HepG2 (cell line): ENCODE measurements at regions not wholly inside any gene's neighbourhood (a gene's known extent, or its start where the extent isn't known, plus 50 kb on each side); places are given as distances from the start of the nearest gene placed in this dataset.

Experiments
- ATAC-seq: fragments of 200-7000 bp; cut with Tn5 transposase; 3 replicates; pipeline ENCODE4 v1.9.1; 2020; ENCODE audit warnings: mild to moderate bottlenecking, moderate library complexity
- BruUV-seq: library from RNA; stranded (reverse); fragments of 400-500 nt; replicated peaks from 2 replicates; lab custom pipeline; 2021; lab: Mats Ljungman, UMichigan
- CTCF ChIA-PET: fragments of 300-600 bp; formaldehyde crosslinking; extraction: SDS; loops from one replicate; lab custom pipeline; 2021; ENCODE audit warnings: low total read pairs, inconsistent platforms, low intra/inter-chr PET ratio; lab: Yijun Ruan, JAX
- POLR2A ChIA-PET: fragments of 350-600 bp; sonication (Branson Sonifier 250); formaldehyde crosslinking; loops from one replicate; lab custom pipeline; 2020; ENCODE audit warnings: antibody characterized with exemption, inconsistent platforms; lab: Yijun Ruan, JAX
- DNase-seq: peaks from one replicate; pipeline ENCODE4 v3.0.0-alpha.2; 2015; ENCODE audit warnings: low spot score
- FAIRE-seq: peaks from 3 replicates; lab custom pipeline; 2011; peaks lifted over from hg19 to GRCh38; lab: Jason Lieb, UNC
- H2AFZ ChIP-seq: one replicate; pipeline ENCODE4 v1.6.1; 2011; ENCODE audit warnings: low read length, inconsistent platforms
- H3K27ac ChIP-seq: fragments of 300-600 bp; 3 replicates; pipeline ENCODE4 v1.8.0; 2011; ENCODE audit warnings: mixed run types, mild to moderate bottlenecking, mixed read lengths, low read length, inconsistent platforms; ENCODE audit not compliant: insufficient read depth; ENCODE audit errors: extremely low read length
- H3K27me3 ChIP-seq, 2 experiments: fragments of 200-600 bp in 1 of 2; 2 replicates in 1 of 2; 3 replicates in 1 of 2; pipeline versions ENCODE4 v1.6.0 to v1.8.0; 2011; ENCODE audit warnings: low read length in 2 of 2, mild to moderate bottlenecking in 2 of 2, moderate library complexity in 2 of 2, inconsistent platforms in 1 of 2; ENCODE audit not compliant: insufficient read depth in 2 of 2, control insufficient read depth in 1 of 2
- H3K36me3 ChIP-seq, 2 experiments: fragments of 200-600 bp in 1 of 2; replicated peaks in 1 of 2; 2 replicates in 1 of 2; 3 replicates in 1 of 2; pipeline versions ENCODE4 v1.5.1 to v1.8.0; 2011; ENCODE audit warnings: low read length in 2 of 2, inconsistent platforms in 1 of 2; ENCODE audit not compliant: insufficient read depth in 2 of 2, control insufficient read depth in 1 of 2
- H3K4me1 ChIP-seq: 2 replicates; pipeline ENCODE4 v1.5.1; 2012; ENCODE audit warnings: low read length, inconsistent platforms; ENCODE audit not compliant: insufficient read depth
- H3K4me2 ChIP-seq: 2 replicates; pipeline ENCODE4 v1.6.0; 2011; ENCODE audit warnings: low read depth, low read length, inconsistent platforms
- H3K4me3 ChIP-seq, 3 experiments: fragments of 200-600 bp in 1 of 3; sonication (generic), shearing (Covaris generic) in 1 of 3; replicated peaks in 1 of 3; 2 replicates each; pipeline ENCODE4 v1.5.1; 2011 to 2016; ENCODE audit warnings: low read length in 3 of 3, inconsistent platforms in 2 of 3, low read depth in 2 of 3, mild to moderate bottlenecking in 2 of 3, control low read depth in 1 of 3, mixed read lengths in 1 of 3; ENCODE audit not compliant: insufficient read depth in 1 of 3
- H3K79me2 ChIP-seq: one replicate; pipeline ENCODE4 v1.6.1; 2011; ENCODE audit warnings: low read length, inconsistent platforms; ENCODE audit not compliant: insufficient read depth
- H3K9ac ChIP-seq: 2 replicates; pipeline ENCODE4 v1.6.0; 2011; ENCODE audit warnings: mild to moderate bottlenecking, low read depth, low read length, inconsistent platforms; ENCODE audit not compliant: insufficient read depth
- H3K9me3 ChIP-seq: 2 replicates; pipeline ENCODE4 v1.5.1; 2012; ENCODE audit warnings: mild to moderate bottlenecking, low read length
- H4K20me1 ChIP-seq: 2 replicates; pipeline ENCODE4 v1.6.0; 2011; ENCODE audit warnings: inconsistent platforms, mild to moderate bottlenecking, low read length, moderate library complexity; ENCODE audit not compliant: insufficient read depth
- AHR ChIP-seq: IDR thresholded peaks from 2 replicates; pipeline ENCODE4 v1.6.1; 2018; ENCODE audit warnings: missing genetic modification reagents, missing compliant biosample characterization
- BCL6 ChIP-seq: IDR thresholded peaks from 2 replicates; pipeline ENCODE4 v1.6.1; 2016; ENCODE audit warnings: missing genetic modification reagents, missing compliant biosample characterization
- DNMT1 ChIP-seq: sonication (generic); formaldehyde crosslinking; IDR thresholded peaks from 2 replicates; pipeline ENCODE4 v1.5.1; 2020; ENCODE audit warnings: mild to moderate bottlenecking, missing genetic modification reagents
- PCBP1 ChIP-seq: fragments of 200-400 bp; formaldehyde crosslinking; IDR thresholded peaks from 2 replicates; pipeline ENCODE4 v1.6.1; 2017; ENCODE audit warnings: mild to moderate bottlenecking, low read depth, low read length, borderline replicate concordance
- SP140L ChIP-seq: sonication (generic); formaldehyde crosslinking; IDR thresholded peaks from 2 replicates; pipeline ENCODE4 v1.4.0; 2020; ENCODE audit warnings: missing genetic modification reagents, borderline replicate concordance
- WGBS: methylation state at CpG from one replicate; pipeline ENCODE4 v1.1.6; 2017; ENCODE audit warnings: low lambda C conversion rate; 5-methylcytosine and 5-hydroxymethylcytosine counted together
- in situ Hi-C: cut with HindIII; loops from 2 replicates; pipeline ENCODE4 v1.10.0; 2017; ENCODE audit warnings: low pct_unique_long_range_greater_than_20kb; ENCODE audit not compliant: extremely low pct_ligation_motif_present
- intact Hi-C: fragments of 100-400 bp; cut with micrococcal nuclease; formaldehyde crosslinking; loops from one replicate; pipeline ENCODE4 v1.10.0; 2022; ENCODE audit not compliant: unreplicated experiment
- TF ChIP-seq, protein P1 (sequence below): sonication (generic); formaldehyde crosslinking; IDR thresholded peaks from 2 replicates; pipeline ENCODE4 v1.4.0; 2020; ENCODE audit warnings: missing genetic modification reagents
- TF ChIP-seq, protein P2 (sequence below): sonication (generic); formaldehyde crosslinking; IDR thresholded peaks from 2 replicates; pipeline ENCODE4 v1.8.0; 2022; ENCODE audit warnings: missing genetic modification reagents, low read depth, mild to moderate bottlenecking, borderline replicate concordance
- TF ChIP-seq, protein P3 (sequence below): sonication (generic); formaldehyde crosslinking; IDR thresholded peaks from 2 replicates; pipeline ENCODE4 v1.5.1; 2020; ENCODE audit warnings: missing genetic modification reagents, mild to moderate bottlenecking, borderline replicate concordance
- TF ChIP-seq, protein P4 (sequence below), 2 experiments: sonication (generic) in 1 of 2; formaldehyde crosslinking in 1 of 2; IDR thresholded peaks; 2 replicates each; pipeline versions ENCODE4 v1.6.1 to v1.9.0; 2014 to 2022; ENCODE audit warnings: antibody characterized with exemption in 1 of 2, borderline replicate concordance in 1 of 2, inconsistent platforms in 1 of 2, low read depth in 1 of 2, missing genetic modification reagents in 1 of 2
- TF ChIP-seq, protein P5 (sequence below): sonication (generic); formaldehyde crosslinking; IDR thresholded peaks from 2 replicates; pipeline ENCODE4 v1.5.0; 2020; ENCODE audit warnings: missing genetic modification reagents

DNA sequence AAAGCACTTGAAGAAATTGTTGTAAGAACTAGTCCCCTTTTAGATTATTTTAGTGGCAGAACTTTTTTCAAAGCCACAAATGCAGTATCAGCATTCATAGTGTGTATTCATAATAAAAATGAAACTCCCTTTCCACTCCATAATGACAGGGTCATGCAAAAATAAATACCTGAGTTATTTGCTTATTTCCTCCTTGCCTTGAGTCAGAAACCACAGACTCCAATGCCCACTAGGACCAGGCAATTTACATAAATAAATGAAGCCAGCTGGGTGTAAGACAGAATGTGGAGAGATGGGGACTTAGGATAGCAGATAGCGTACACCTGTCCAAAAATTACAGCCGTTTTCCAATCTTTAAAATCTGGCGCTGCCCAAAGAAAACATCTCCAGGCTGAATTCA is 417.8 kb downstream of the TMEM161B start:
- H3K27ac ChIP-seq, result no peak overlapping the region
- no peaks in the 10 kb centered on the region for H3K79me2 ChIP-seq
- 34% methylated on average over 3 of the region's 3 CpGs for WGBS
- H3K36me3 ChIP-seq, result no peaks in the 10 kb centered on the region
- FAIRE-seq (no peak), ATAC-seq (no peak), DNase-seq (no peak)
- ChIA-PET POLR2A (no interaction called here), CTCF (no interaction called here)
- intact Hi-C loops, result no loop called here
- no peaks in the 10 kb centered on the region for H3K27me3 ChIP-seq
- no peak overlapping the region for H2AFZ ChIP-seq
- no peak overlapping the region for H3K4me3 ChIP-seq
- H3K9me3 ChIP-seq, result no peaks in the 10 kb centered on the region
- in situ Hi-C loops, result no loop called here
- no peak overlapping the region for H3K4me2 ChIP-seq
- H3K9ac ChIP-seq, result no peak overlapping the region
- BruUV-seq, result no TSS peak
- no peaks in the 10 kb centered on the region for H4K20me1 ChIP-seq
- no peaks in the 10 kb centered on the region for H3K4me1 ChIP-seq
- TF ChIP-seq, protein P1, sequence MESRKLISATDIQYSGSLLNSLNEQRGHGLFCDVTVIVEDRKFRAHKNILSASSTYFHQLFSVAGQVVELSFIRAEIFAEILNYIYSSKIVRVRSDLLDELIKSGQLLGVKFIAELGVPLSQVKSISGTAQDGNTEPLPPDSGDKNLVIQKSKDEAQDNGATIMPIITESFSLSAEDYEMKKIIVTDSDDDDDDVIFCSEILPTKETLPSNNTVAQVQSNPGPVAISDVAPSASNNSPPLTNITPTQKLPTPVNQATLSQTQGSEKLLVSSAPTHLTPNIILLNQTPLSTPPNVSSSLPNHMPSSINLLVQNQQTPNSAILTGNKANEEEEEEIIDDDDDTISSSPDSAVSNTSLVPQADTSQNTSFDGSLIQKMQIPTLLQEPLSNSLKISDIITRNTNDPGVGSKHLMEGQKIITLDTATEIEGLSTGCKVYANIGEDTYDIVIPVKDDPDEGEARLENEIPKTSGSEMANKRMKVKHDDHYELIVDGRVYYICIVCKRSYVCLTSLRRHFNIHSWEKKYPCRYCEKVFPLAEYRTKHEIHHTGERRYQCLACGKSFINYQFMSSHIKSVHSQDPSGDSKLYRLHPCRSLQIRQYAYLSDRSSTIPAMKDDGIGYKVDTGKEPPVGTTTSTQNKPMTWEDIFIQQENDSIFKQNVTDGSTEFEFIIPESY (CRISPR knock-in tag), result no peak
- TF ChIP-seq BCL6 (CRISPR knock-in tag) (no peak), PCBP1 (no peak), SP140L (CRISPR knock-in tag) (no peak), DNMT1 (CRISPR knock-in tag) (no peak), AHR (CRISPR knock-in tag) (no peak)
- TF ChIP-seq, protein P2, sequence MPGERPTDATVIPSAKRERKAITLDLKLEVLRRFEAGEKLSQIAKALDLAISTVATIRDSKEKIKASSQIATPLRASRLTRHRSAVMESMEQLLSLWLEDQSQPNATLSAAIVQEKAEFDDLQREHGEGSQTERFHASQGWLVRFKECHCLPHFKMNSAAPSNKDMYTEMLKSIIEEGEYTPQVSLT (CRISPR knock-in tag), result no peak
- TF ChIP-seq, protein P3, sequence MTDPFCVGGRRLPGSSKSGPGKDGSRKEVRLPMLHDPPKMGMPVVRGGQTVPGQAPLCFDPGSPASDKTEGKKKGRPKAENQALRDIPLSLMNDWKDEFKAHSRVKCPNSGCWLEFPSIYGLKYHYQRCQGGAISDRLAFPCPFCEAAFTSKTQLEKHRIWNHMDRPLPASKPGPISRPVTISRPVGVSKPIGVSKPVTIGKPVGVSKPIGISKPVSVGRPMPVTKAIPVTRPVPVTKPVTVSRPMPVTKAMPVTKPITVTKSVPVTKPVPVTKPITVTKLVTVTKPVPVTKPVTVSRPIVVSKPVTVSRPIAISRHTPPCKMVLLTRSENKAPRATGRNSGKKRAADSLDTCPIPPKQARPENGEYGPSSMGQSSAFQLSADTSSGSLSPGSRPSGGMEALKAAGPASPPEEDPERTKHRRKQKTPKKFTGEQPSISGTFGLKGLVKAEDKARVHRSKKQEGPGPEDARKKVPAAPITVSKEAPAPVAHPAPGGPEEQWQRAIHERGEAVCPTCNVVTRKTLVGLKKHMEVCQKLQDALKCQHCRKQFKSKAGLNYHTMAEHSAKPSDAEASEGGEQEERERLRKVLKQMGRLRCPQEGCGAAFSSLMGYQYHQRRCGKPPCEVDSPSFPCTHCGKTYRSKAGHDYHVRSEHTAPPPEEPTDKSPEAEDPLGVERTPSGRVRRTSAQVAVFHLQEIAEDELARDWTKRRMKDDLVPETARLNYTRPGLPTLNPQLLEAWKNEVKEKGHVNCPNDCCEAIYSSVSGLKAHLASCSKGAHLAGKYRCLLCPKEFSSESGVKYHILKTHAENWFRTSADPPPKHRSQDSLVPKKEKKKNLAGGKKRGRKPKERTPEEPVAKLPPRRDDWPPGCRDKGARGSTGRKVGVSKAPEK, result no peak
- TF ChIP-seq, protein P4, sequence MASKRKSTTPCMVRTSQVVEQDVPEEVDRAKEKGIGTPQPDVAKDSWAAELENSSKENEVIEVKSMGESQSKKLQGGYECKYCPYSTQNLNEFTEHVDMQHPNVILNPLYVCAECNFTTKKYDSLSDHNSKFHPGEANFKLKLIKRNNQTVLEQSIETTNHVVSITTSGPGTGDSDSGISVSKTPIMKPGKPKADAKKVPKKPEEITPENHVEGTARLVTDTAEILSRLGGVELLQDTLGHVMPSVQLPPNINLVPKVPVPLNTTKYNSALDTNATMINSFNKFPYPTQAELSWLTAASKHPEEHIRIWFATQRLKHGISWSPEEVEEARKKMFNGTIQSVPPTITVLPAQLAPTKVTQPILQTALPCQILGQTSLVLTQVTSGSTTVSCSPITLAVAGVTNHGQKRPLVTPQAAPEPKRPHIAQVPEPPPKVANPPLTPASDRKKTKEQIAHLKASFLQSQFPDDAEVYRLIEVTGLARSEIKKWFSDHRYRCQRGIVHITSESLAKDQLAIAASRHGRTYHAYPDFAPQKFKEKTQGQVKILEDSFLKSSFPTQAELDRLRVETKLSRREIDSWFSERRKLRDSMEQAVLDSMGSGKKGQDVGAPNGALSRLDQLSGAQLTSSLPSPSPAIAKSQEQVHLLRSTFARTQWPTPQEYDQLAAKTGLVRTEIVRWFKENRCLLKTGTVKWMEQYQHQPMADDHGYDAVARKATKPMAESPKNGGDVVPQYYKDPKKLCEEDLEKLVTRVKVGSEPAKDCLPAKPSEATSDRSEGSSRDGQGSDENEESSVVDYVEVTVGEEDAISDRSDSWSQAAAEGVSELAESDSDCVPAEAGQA (IDR thresholded peaks at IDR 0.05; ENCODE audit: low read depth), result no peak
- TF ChIP-seq, protein P4 (CRISPR knock-in tag; IDR thresholded peaks at IDR 0.05; ENCODE audit: borderline replicate concordance), result no peak
- TF ChIP-seq, protein P5, sequence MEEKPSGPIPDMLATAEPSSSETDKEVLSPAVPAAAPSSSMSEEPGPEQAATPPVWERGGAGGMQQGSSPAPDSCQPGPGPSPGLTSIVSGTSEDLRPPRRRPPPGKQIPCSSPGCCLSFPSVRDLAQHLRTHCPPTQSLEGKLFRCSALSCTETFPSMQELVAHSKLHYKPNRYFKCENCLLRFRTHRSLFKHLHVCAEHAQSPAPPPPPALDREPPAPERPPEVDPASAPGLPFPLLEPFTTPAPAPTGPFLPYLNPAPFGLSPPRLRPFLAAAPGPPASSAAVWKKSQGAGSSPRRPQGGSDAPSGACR (CRISPR knock-in tag), result no peak
